T47D (cell line): ENCODE measurements at regions not wholly inside any gene's neighbourhood (a gene's known extent, or its start where the extent isn't known, plus 50 kb on each side); places are given as distances from the start of the nearest gene placed in this dataset.
"Not testable (repeated sequence)": the region's sequence is repeated elsewhere in the genome, so short reads cannot be mapped to it uniquely, and the experiment has no call there.

Experiments
- DNase-seq, 2 experiments: peaks; one replicate each; pipeline versions ENCODE4 v3.0.0 to v3.0.0-alpha.2; 2011 to 2012; ENCODE audit warnings: low read depth in 1 of 2, low spot score in 1 of 2
- JUND ChIP-seq: IDR thresholded peaks from 2 replicates; pipeline ENCODE4 v1.6.1; 2012; ENCODE audit warnings: low read depth
- in situ Hi-C: cut with HindIII; loops from 2 replicates; pipeline ENCODE4 v1.10.0; 2016; ENCODE audit warnings: low sequenced_read_pairs, low pct_unique_long_range_greater_than_20kb

GRCh38 chr3:20673866-20674265 lies 487.9 kb upstream of the SGO1 start:
- in situ Hi-C loops: no loop called here
- DNase-seq: no peak
- TF ChIP-seq JUND: no peak

GRCh38 chr3:20669675-20670074 lies 483.7 kb upstream of the SGO1 start:
- in situ Hi-C loops: no loop called here
- TF ChIP-seq JUND: no peak
- no peak for DNase-seq

DNA sequence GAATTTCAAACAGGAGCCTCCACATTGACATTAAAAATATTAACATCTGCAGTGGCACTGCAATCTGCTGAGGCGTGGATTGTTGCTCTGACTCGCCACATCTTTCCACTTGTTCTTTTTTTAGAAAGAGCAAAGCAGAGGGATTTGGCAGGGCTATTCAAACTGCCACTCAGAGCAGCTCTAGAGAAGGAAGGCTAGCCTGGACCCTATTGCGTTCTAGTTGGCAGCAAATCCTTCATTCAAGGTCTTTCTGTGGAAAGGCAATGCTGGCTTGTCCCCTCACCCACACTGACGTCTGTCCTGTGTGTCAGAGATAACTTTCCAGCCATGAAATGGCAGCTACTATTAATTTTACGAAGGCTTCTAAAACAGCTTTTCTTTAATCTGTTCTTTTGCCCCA lies 483.2 kb upstream of the SGO1 start:
- in situ Hi-C loops: no loop called here
- no peak for DNase-seq
- no peak for TF ChIP-seq JUND

- in situ Hi-C loops: no loop called here
- TF ChIP-seq JUND: no peak
These were observed 482.4 kb upstream of the SGO1 start for GRCh38 chr3:20668411-20668810.

GRCh38 chr3:20666091-20666490 lies 480.1 kb upstream of the SGO1 start:
- no peak for DNase-seq
- TF ChIP-seq JUND: no peak
- in situ Hi-C loops: no loop called here

More at GRCh38 chr3:20668411-20668810, 482.4 kb upstream of the SGO1 start:
- peak in 1 of 2 experiments; percentile 9 for DNase-seq

DNA sequence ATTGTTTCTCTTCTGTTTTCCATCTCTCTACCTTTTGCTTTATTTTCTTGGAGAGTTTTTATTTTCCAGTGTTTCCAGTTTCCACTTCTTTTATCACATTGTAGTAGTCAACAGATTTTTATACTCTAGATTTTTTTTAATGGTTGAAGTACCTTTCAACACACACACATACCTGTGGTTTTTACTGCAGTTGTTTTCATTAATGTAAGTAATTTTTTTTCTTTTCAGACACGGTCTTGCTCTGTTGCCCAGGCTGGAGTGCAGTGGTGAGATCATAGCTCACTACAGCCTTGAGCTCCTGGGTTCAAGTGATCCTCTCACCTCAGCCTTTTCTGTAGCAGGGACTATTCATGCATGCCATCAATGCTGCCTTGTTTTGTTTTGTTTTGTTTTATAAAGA lies 472.5 kb upstream of the SGO1 start:
- no peak for TF ChIP-seq JUND
- in situ Hi-C loops: no loop called here
- no peak for DNase-seq

DNA sequence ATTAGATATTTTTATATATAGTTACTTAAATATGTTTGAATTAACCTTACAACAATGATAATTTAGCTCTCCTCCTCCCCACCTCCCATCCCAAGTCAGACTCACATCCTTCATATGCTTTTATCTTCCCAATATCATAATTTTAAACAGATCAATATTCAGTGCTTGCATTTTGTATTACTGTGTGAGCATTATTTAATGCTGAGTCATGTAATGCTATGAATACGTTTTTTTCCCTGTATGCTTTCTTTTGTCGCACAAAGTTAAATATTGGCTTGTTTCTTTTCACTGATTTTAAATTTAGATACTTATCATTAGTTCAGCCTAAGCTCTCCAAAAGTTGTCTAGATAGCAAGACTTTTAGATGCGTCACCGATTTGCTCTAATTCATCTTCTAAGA lies 471.6 kb upstream of the SGO1 start:
- no peak for DNase-seq
- TF ChIP-seq JUND: no peak
- in situ Hi-C loops: no loop called here

DNA sequence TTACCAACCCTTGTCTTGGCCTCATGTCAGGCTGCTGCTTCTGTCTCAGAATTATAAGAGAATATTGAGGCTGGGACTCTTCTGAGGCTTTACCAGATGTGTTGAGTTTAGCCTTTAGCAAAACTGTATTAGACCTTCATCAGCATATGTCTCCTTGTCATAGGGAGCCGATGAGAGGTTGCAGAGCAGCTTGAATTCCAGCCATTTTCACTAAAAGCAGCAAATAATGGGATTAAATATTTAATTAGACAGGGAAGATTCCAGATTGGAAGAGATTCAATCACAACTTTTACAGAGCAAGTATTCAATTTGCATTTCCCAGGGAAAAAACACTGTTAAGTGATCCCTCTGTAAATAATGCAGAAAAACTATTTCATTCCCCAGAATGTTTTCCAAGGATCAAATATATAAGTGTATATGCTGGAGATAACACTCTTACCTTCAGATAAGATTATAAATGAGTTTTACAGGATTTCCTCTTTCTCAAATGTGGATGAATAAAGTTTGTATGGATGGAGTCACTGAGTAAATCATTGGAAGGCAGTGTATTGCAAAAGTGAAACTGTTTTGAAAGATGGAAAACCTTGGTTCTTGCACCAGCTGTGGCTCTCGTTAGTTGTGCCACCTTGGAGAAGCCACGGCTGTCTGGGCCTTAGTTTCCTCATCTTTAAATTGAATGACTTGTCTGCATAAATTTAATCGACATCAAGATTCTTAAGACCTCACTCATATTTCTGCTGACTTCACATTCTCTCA lies 466.4 kb upstream of the SGO1 start:
- DNase-seq: no peak
- TF ChIP-seq JUND: no peak
- in situ Hi-C loops: no loop called here

GRCh38 chr3:20648921-20649381 lies 462.9 kb upstream of the SGO1 start:
- no peak for TF ChIP-seq JUND
- no peak for DNase-seq
- in situ Hi-C loops: no loop called here

GRCh38 chr3:20648294-20648693 lies 462.3 kb upstream of the SGO1 start:
- in situ Hi-C loops: no loop called here
- TF ChIP-seq JUND: no peak
- DNase-seq: no peak

GRCh38 chr3:20646425-20646824 lies 460.4 kb upstream of the SGO1 start:
- in situ Hi-C loops: no loop called here
- no peak for TF ChIP-seq JUND
- DNase-seq: no peak

GRCh38 chr3:20645340-20645739 lies 459.3 kb upstream of the SGO1 start:
- in situ Hi-C loops: no loop called here
- no peak for TF ChIP-seq JUND
- DNase-seq: no peak

- no peak for DNase-seq
- in situ Hi-C loops: no loop called here
- TF ChIP-seq JUND: no peak
These were observed 451.7 kb upstream of the SGO1 start for GRCh38 chr3:20637729-20638128.

- no peak for DNase-seq
- in situ Hi-C loops: no loop called here
- no peak for TF ChIP-seq JUND
These were observed 436.3 kb upstream of the SGO1 start for GRCh38 chr3:20622304-20622703.

- DNase-seq, in situ Hi-C loops: not testable (repeated sequence)
These were observed 432.6 kb upstream of the SGO1 start for GRCh38 chr3:20618621-20619020.

GRCh38 chr3:20618181-20618580 lies 432.2 kb upstream of the SGO1 start:
- DNase-seq, in situ Hi-C loops: not testable (repeated sequence)

- DNase-seq, in situ Hi-C loops: not testable (repeated sequence)
These were observed 430.0 kb upstream of the SGO1 start for GRCh38 chr3:20615982-20616381.
